Erythroblast (primary cell): ENCODE measurements at regions not wholly inside any gene's neighbourhood (a gene's known extent, or its start where the extent isn't known, plus 50 kb on each side); places are given as distances from the start of the nearest gene placed in this dataset.

Experiments used
- GATA1 ChIP-seq: IDR thresholded peaks from 2 replicates; pipeline ENCODE4 v1.6.1; 2011; ENCODE audit warnings: low read depth, mild to moderate bottlenecking, control low read depth, low read length, moderate library complexity
- POLR2A ChIP-seq: IDR thresholded peaks from 2 replicates; pipeline ENCODE4 v1.6.1; 2011; ENCODE audit warnings: mild to moderate bottlenecking, low read length

DNA sequence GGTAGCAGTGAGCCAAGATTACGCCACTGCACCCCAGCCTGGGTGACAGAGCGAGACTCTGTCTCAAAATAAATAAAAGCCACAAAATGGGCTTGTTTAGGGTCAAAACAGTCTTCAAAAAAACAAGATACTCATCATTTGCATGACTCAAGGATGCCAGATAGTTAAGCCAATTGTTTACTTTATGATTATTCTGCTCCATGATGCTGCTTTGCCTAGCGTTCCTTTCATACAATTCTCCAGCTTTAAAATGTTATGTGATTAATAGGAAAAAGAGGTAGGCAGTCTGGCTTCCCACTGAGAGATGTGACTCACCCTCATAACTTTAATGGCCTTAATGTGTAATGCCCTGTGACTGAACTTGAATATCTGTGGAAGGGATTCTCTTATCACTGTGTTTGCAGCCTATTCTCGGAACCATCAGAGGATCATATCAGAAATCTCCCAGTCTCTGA is 364.6 kb upstream of the TRPC7 start:
- no peak for TF ChIP-seq POLR2A
- TF ChIP-seq GATA1: no peak
